PC-3 (cell line): ENCODE measurements at regions not wholly inside any gene's neighbourhood (a gene's known extent, or its start where the extent isn't known, plus 50 kb on each side); places are given as distances from the start of the nearest gene placed in this dataset.

Experiments
- EZH2 ChIP-seq: fragments of 300-600 bp; sonication (generic); IDR thresholded peaks from one replicate; pipeline ENCODE4 v1.6.1; 2017; ENCODE audit warnings: antibody characterized with exemption, mild to moderate bottlenecking, low read length; ENCODE audit not compliant: unreplicated experiment
- EZH2phosphoT487 ChIP-seq: fragments of 300-600 bp; sonication (generic); IDR thresholded peaks from 2 replicates; pipeline ENCODE4 v1.6.1; 2018; ENCODE audit warnings: mild to moderate bottlenecking, antibody characterized with exemption, low read length, borderline replicate concordance
- TF ChIP-seq, protein P1 (sequence below): fragments of 300-600 bp; sonication (generic); conservative IDR thresholded peaks from 2 replicates; pipeline ENCODE4 v1.5.1; 2017; ENCODE audit warnings: antibody characterized with exemption, low read depth, mild to moderate bottlenecking, low read length

DNA sequence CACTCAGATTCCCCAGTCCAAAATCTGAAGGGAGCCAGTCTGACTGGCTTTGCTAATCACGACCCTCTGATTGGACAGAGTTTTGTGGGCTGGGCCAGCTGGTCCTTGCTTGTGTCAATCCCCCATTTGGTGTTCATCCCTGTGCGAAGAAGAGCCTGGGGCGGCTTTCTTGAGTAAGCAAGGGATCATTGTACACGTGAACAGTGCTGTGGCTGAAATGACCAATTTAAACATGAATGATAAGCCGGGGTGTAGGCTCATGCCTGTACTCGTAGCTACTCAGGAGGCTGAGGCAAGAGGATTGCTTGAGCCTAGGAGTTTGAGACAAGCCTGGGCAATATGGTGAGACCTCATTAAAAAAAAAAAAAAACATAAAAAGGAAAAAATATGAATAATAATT lies 379.1 kb downstream of the RAPGEF2 start:
- TF ChIP-seq, protein P1, sequence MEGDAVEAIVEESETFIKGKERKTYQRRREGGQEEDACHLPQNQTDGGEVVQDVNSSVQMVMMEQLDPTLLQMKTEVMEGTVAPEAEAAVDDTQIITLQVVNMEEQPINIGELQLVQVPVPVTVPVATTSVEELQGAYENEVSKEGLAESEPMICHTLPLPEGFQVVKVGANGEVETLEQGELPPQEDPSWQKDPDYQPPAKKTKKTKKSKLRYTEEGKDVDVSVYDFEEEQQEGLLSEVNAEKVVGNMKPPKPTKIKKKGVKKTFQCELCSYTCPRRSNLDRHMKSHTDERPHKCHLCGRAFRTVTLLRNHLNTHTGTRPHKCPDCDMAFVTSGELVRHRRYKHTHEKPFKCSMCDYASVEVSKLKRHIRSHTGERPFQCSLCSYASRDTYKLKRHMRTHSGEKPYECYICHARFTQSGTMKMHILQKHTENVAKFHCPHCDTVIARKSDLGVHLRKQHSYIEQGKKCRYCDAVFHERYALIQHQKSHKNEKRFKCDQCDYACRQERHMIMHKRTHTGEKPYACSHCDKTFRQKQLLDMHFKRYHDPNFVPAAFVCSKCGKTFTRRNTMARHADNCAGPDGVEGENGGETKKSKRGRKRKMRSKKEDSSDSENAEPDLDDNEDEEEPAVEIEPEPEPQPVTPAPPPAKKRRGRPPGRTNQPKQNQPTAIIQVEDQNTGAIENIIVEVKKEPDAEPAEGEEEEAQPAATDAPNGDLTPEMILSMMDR, result no peak
- TF ChIP-seq EZH2 (no peak), EZH2phosphoT487 (no peak)
